ENCODE measurements at regions not wholly inside any gene's neighbourhood (a gene's known extent, or its start where the extent isn't known, plus 50 kb on each side); places are given as distances from the start of the nearest gene placed in this dataset.
"Not testable (repeated sequence)": the region's sequence is repeated elsewhere in the genome, so short reads cannot be mapped to it uniquely, and the experiment has no call there.

GRCh38 chr18:33826151-33826550 lies 248.1 kb downstream of the ASXL3 start:
- Histone ChIP-seq H3K4me2 (ENCODE audit: low read depth, low read length) (no peak overlapping the region), H3K27ac (ENCODE audit: low read length) (no peak overlapping the region), H3K36me3 (replicated peaks; ENCODE audit: insufficient read depth, low read length) (no peaks in the 10 kb centered on the region), H3F3A (ENCODE audit: insufficient read depth, low read length) (no peaks in the 10 kb centered on the region), H4K20me1 (ENCODE audit: insufficient read depth, low read length) (no peaks in the 10 kb centered on the region), H3K4me1 (ENCODE audit: low read length) (no peaks in the 10 kb centered on the region), H3K9ac (ENCODE audit: low read length) (no peak overlapping the region), H3K9me3 (replicated peaks; ENCODE audit: insufficient read depth, low read length) (no peaks in the 10 kb centered on the region), H3K79me2 (ENCODE audit: low read length) (no peaks in the 10 kb centered on the region), H3K27me3 (replicated peaks; ENCODE audit: insufficient read depth, low read length) (no peaks in the 10 kb centered on the region), H3K4me3 (ENCODE audit: low read length) (no peak overlapping the region), H2AFZ (ENCODE audit: low read length) (no peak overlapping the region), H3K9me2 (replicated peaks; ENCODE audit: insufficient read depth, low read length) (no peaks in the 10 kb centered on the region)
- TF ChIP-seq CTCF (IDR thresholded peaks at IDR 0.05; ENCODE audit: low read length), result no peak
- TF ChIP-seq EZH2phosphoT487 (IDR thresholded peaks at IDR 0.05; ENCODE audit: low read length), result no peak
- TF ChIP-seq EZH2 (optimal IDR thresholded peaks at IDR 0.05; ENCODE audit: low read depth, low read length), result no peak
- no peak for DNase-seq

DNA sequence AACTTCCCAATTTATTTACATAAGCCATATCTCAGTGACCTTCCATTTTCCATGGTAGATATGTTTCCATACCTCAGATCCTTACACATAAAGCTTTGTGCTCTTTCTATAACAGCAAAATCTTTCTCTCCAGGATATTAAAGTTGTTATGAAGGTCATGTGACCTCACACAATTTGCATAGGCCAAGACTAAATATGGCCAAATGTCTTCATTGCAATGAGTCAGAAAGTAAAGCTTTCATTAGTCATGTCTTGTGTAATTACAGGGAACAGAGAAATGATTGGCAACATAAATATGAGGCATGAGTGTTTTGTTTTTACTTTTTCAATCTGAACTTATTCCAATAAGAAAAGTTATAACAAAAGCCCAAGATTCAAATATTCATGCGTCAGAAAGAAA lies 243.5 kb downstream of the ASXL3 start:
- H3K27ac ChIP-seq (ENCODE audit: low read length), result no peak overlapping the region
- H3K9me2 ChIP-seq (replicated peaks; ENCODE audit: insufficient read depth, low read length), result no peaks in the 10 kb centered on the region
- no peaks in the 10 kb centered on the region for H3K79me2 ChIP-seq (ENCODE audit: low read length)
- H4K20me1 ChIP-seq (ENCODE audit: insufficient read depth, low read length), result no peaks in the 10 kb centered on the region
- H3K4me3 ChIP-seq (ENCODE audit: low read length), result no peak overlapping the region
- no peaks in the 10 kb centered on the region for H3K27me3 ChIP-seq (replicated peaks; ENCODE audit: insufficient read depth, low read length)
- H3K4me1 ChIP-seq (ENCODE audit: low read length), result no peaks in the 10 kb centered on the region
- H3K9me3 ChIP-seq (replicated peaks; ENCODE audit: insufficient read depth, low read length), result no peaks in the 10 kb centered on the region
- H3K36me3 ChIP-seq (replicated peaks; ENCODE audit: insufficient read depth, low read length), result no peaks in the 10 kb centered on the region
- no peak overlapping the region for H2AFZ ChIP-seq (ENCODE audit: low read length)
- H3K4me2 ChIP-seq (ENCODE audit: low read depth, low read length), result no peak overlapping the region
- no peak for TF ChIP-seq EZH2phosphoT487 (IDR thresholded peaks at IDR 0.05; ENCODE audit: low read length)
- no peak for TF ChIP-seq CTCF (IDR thresholded peaks at IDR 0.05; ENCODE audit: low read length)
- TF ChIP-seq EZH2 (optimal IDR thresholded peaks at IDR 0.05; ENCODE audit: low read depth, low read length), result no peak
- no peaks in the 10 kb centered on the region for H3F3A ChIP-seq (ENCODE audit: insufficient read depth, low read length)
- DNase-seq, result no peak
- no peak overlapping the region for H3K9ac ChIP-seq (ENCODE audit: low read length)

DNA sequence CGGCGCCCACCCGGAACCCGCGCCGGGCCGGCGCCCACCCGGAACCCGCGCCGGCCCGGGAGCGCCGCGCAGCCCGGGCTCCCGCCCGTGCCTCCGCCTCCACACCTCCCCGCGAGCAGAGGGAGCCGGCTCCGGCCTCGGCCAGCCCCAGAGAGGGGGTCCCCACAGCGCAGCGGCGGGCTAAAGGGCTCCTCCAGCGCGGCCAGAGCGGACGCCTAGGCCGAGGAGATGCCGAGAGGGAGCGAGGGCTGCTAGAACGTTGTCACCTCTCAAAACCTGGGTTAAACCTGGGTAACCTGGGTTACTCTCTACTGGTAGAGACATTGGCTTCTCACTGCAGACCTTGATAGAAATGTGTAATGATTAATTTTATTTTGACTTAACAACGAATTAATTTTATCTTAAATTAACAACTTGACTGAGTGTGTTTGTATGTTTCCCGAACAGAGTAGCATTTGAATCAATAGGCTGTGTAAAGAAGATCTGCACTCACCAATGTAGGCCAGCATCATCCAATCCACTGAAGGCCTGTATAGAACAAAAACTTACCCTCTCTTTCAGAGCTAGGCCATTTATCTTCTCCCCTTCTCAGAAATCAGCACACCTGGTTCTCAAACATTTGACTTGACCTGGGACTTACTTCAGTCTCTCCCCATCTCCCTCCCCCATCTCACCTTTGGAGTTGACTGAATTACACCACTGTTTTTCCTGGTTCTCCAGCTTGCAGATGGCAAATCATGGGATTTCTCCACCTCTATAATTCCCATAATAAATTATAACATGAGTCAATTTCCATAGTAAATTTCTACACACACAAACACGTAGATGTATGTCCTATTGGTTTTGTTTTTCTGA lies 242.7 kb downstream of the ASXL3 start:
- H3K79me2 ChIP-seq (ENCODE audit: low read length), result no peaks in the 10 kb centered on the region
- no peak overlapping the region for H3K9ac ChIP-seq (ENCODE audit: low read length)
- TF ChIP-seq EZH2phosphoT487 (IDR thresholded peaks at IDR 0.05; ENCODE audit: low read length), result no peak
- TF ChIP-seq EZH2 (optimal IDR thresholded peaks at IDR 0.05; ENCODE audit: low read depth, low read length), result no peak
- TF ChIP-seq CTCF (IDR thresholded peaks at IDR 0.05; ENCODE audit: low read length), result no peak
- H3K27me3 ChIP-seq (replicated peaks; ENCODE audit: insufficient read depth, low read length), result no peaks in the 10 kb centered on the region
- no peaks in the 10 kb centered on the region for H3K4me1 ChIP-seq (ENCODE audit: low read length)
- no peak overlapping the region for H2AFZ ChIP-seq (ENCODE audit: low read length)
- no peak overlapping the region for H3K4me3 ChIP-seq (ENCODE audit: low read length)
- H3K27ac ChIP-seq (ENCODE audit: low read length), result no peak overlapping the region
- H3K9me2 ChIP-seq (replicated peaks; ENCODE audit: insufficient read depth, low read length), result no peaks in the 10 kb centered on the region
- no peaks in the 10 kb centered on the region for H3K36me3 ChIP-seq (replicated peaks; ENCODE audit: insufficient read depth, low read length)
- H3F3A ChIP-seq (ENCODE audit: insufficient read depth, low read length), result no peaks in the 10 kb centered on the region
- no peaks in the 10 kb centered on the region for H3K9me3 ChIP-seq (replicated peaks; ENCODE audit: insufficient read depth, low read length)
- H4K20me1 ChIP-seq (ENCODE audit: insufficient read depth, low read length), result no peaks in the 10 kb centered on the region
- no peak overlapping the region for H3K4me2 ChIP-seq (ENCODE audit: low read depth, low read length)
- no peak for DNase-seq

GRCh38 chr18:33819692-33820343 lies 241.8 kb downstream of the ASXL3 start:
- not testable (repeated sequence) for H3K4me2 ChIP-seq (ENCODE audit: low read depth, low read length); H3K9me2 ChIP-seq (replicated peaks; ENCODE audit: insufficient read depth, low read length); H3K79me2 ChIP-seq (ENCODE audit: low read length); H3K4me3 ChIP-seq (ENCODE audit: low read length); H3K9ac ChIP-seq (ENCODE audit: low read length); DNase-seq; H3F3A ChIP-seq (ENCODE audit: insufficient read depth, low read length); H3K27ac ChIP-seq (ENCODE audit: low read length); H3K9me3 ChIP-seq (replicated peaks; ENCODE audit: insufficient read depth, low read length); H3K36me3 ChIP-seq (replicated peaks; ENCODE audit: insufficient read depth, low read length); H3K4me1 ChIP-seq (ENCODE audit: low read length); H2AFZ ChIP-seq (ENCODE audit: low read length); H3K27me3 ChIP-seq (replicated peaks; ENCODE audit: insufficient read depth, low read length); H4K20me1 ChIP-seq (ENCODE audit: insufficient read depth, low read length)
